Mesothelial cell of epicardium (in vitro differentiated cells): ENCODE measurements at regions not wholly inside any gene's neighbourhood (a gene's known extent, or its start where the extent isn't known, plus 50 kb on each side); places are given as distances from the start of the nearest gene placed in this dataset.

Experiments
- DNase-seq, 2 experiments: peaks; one replicate each; pipeline ENCODE4 v3.0.0; 2021; ENCODE audit warnings: low spot score in 2 of 2; ENCODE audit not compliant: unreplicated experiment in 2 of 2
- H3K27ac Mint-ChIP-seq: 2 replicates; pipeline ENCODE4 v1.8.0; 2021; ENCODE audit warnings: mixed read lengths
- H3K27me3 Mint-ChIP-seq: 2 replicates; pipeline ENCODE4 v1.8.0; 2021; ENCODE audit warnings: low read depth, mixed read lengths
- H3K36me3 Mint-ChIP-seq: 2 replicates; pipeline ENCODE4 v1.8.0; 2021; ENCODE audit warnings: mixed read lengths
- H3K4me1 Mint-ChIP-seq: 2 replicates; pipeline ENCODE4 v1.8.0; 2021; ENCODE audit warnings: mixed read lengths
- H3K4me3 Mint-ChIP-seq: 2 replicates; pipeline ENCODE4 v1.8.0; 2021; ENCODE audit warnings: mild to moderate bottlenecking, moderate library complexity, mixed read lengths
- H3K9me3 Mint-ChIP-seq: 2 replicates; pipeline ENCODE4 v1.8.0; 2021; ENCODE audit warnings: mixed read lengths
- TF ChIP-seq, protein P1 (sequence below): fragments of 200-600 bp; sonication (generic); IDR thresholded peaks from one replicate; pipeline ENCODE4 v1.5.0; 2021; ENCODE audit warnings: antibody characterized with exemption; ENCODE audit not compliant: unreplicated experiment

DNA sequence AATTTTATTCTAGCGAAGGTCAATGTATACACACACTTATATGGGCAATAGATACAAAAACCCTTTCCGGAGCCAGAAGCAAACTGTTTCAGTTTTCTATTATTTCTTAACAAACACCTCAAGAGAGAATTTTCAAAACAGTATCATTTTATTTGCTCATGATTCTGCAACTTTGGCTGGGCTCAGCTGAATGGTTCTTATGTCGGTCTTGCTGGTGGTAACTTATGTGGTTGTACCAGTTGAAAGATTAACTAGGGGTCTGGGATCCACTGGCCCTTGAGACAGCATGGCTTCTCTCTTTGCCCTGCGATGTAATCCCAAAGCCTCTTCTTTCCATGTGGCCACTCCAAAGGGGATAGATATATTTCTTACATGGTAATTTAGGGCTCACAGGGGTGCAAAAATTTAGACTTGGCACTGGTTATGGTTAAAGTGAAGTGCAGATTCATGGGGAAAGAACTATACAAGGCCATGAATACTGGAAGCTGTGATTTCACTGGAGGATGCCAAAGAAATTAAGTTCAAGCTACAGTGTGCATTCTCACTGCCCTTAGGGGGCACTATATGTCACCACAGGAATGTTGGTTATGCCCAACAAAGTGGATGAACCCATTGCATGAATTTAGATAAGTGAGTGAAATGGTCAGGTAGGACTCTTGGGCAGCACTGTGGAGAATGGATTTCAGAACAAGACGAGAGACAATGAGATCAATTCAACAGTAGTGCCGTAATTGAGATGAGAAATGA lies 94.3 kb upstream of the NAV3 start:
- DNase-seq, result no peak
- no peaks in the 10 kb centered on the region for H3K36me3 Mint-ChIP-seq
- TF ChIP-seq, protein P1, sequence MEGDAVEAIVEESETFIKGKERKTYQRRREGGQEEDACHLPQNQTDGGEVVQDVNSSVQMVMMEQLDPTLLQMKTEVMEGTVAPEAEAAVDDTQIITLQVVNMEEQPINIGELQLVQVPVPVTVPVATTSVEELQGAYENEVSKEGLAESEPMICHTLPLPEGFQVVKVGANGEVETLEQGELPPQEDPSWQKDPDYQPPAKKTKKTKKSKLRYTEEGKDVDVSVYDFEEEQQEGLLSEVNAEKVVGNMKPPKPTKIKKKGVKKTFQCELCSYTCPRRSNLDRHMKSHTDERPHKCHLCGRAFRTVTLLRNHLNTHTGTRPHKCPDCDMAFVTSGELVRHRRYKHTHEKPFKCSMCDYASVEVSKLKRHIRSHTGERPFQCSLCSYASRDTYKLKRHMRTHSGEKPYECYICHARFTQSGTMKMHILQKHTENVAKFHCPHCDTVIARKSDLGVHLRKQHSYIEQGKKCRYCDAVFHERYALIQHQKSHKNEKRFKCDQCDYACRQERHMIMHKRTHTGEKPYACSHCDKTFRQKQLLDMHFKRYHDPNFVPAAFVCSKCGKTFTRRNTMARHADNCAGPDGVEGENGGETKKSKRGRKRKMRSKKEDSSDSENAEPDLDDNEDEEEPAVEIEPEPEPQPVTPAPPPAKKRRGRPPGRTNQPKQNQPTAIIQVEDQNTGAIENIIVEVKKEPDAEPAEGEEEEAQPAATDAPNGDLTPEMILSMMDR, result no peak
- H3K9me3 Mint-ChIP-seq, result peaks cover 26% of the 10 kb centered on the region
- H3K4me1 Mint-ChIP-seq, result peaks cover 7% of the 10 kb centered on the region
- no peak overlapping the region for H3K4me3 Mint-ChIP-seq
- H3K27ac Mint-ChIP-seq, result no peak overlapping the region
- no peaks in the 10 kb centered on the region for H3K27me3 Mint-ChIP-seq

DNA sequence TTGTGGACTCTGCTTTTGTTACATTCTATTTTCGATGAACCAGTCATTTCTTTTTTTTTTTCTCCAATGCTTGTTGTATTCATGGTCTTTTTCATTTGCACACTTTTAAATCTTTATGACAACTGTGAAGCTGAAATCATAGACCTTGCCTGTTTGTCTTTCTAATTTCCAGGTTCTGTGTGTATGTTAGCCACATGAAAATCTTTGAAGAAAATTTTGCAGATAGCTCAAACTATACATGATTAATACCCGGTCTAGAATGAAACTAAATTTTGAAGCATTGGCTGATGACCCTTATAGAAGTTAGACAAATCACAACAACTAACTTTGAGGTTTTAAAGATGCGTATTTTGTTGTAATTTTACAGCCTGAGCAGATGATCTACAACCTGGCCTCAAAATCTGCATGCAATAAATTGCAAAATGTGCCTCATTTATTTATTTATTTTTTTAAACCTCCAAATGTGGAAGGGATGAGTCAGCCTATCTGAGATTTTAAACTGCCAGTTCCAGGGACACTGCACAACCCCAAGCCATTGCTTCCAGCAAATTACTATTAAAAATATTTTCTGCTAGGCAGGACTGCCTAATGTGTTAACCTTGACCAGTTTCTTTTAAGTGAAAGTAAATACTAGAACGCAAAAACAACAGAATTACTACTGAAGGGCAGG lies 96.3 kb upstream of the NAV3 start:
- Mint-ChIP-seq H3K27me3 (peaks cover 2% of the 10 kb centered on the region), H3K9me3 (peaks cover 26% of the 10 kb centered on the region), H3K36me3 (no peaks in the 10 kb centered on the region), H3K4me3 (no peak overlapping the region), H3K27ac (no peak overlapping the region), H3K4me1 (peaks cover 7% of the 10 kb centered on the region)
- no peak for DNase-seq
- TF ChIP-seq, protein P1, result no peak

DNA sequence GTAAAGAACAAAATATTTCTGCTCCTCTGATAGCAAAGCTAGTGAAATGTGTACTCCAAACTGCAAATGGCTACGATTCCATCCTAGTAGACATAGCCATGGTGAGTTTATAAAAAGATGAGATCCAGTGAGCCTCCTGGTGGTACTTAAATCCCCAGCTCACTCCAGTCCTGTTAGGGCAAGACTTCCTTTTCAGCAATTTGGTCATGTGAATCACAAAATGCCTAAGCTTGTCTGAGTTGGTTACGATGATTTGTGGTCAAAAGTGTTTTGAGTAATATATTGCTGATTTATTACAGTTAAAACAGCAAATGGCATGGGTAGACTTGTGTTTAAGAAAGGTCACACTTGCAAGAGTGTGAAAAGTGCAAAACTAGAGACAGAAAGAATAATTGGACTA lies 102.7 kb upstream of the NAV3 start:
- no peak for DNase-seq
- H3K4me3 Mint-ChIP-seq, result no peak overlapping the region
- peaks cover 3% of the 10 kb centered on the region for H3K9me3 Mint-ChIP-seq

DNA sequence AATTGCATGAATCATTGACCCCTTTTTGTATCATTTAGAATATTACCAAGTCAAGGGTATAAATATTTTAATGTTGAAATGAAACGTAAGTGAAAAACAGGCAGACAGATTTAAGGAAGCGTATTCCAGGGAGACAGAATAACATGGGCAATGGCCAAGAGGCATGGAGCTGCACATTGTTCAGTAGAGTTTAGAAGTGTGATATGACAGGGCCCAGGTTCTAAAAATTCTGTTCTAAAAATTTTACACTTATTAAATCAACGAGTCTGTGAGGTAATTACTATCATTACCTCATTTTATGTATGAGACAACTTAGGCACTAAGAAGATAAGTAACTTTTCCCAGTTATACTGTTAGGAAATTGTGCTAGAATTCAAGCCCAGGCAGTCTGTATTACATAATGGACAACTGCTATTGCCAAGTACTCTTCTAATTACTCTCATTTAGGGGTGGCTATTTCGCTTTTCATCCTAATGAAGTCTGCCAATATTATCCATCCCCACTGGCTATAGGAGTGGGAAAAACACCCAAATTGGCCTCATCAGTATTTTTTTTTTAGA lies 103.2 kb upstream of the NAV3 start:
- no peak overlapping the region for H3K4me3 Mint-ChIP-seq
- no peaks in the 10 kb centered on the region for H3K36me3 Mint-ChIP-seq
- H3K4me1 Mint-ChIP-seq, result peaks cover 20% of the 10 kb centered on the region
- TF ChIP-seq, protein P1, result no peak
- no peak overlapping the region for H3K27ac Mint-ChIP-seq
- peaks cover 4% of the 10 kb centered on the region for H3K27me3 Mint-ChIP-seq
- no peak for DNase-seq
- H3K9me3 Mint-ChIP-seq, result peaks cover 3% of the 10 kb centered on the region

More for the DNA sequence above, 102.7 kb upstream of the NAV3 start:
- TF ChIP-seq, protein P1, result no peak
- no peaks in the 10 kb centered on the region for H3K36me3 Mint-ChIP-seq
- H3K4me1 Mint-ChIP-seq, result peaks cover 16% of the 10 kb centered on the region
- H3K27ac Mint-ChIP-seq, result no peak overlapping the region
- peaks cover 4% of the 10 kb centered on the region for H3K27me3 Mint-ChIP-seq

DNA sequence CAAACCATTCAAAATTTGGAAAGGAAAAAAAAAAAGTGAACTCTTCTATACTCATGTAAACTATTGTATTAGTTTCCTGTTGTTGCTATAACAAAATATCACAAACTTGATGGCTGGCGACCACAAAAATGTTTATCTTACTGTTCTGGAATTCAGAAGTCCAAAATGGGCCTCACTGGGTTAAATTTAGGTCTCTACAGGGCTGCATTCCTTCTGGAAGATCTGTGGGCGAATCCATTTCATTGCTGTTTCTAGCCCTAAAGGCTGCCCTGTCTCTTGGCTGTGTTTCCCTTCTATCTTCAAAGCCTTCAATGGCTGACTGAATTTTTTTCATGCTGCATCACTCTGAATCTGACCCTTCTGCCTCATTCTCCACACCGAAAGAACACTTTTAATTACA lies 105.1 kb upstream of the NAV3 start:
- no peak overlapping the region for H3K4me3 Mint-ChIP-seq
- DNase-seq, result no peak
- H3K27me3 Mint-ChIP-seq, result peaks cover 4% of the 10 kb centered on the region
- no peaks in the 10 kb centered on the region for H3K36me3 Mint-ChIP-seq
- peaks cover 32% of the 10 kb centered on the region for H3K4me1 Mint-ChIP-seq
- TF ChIP-seq, protein P1, result no peak
- H3K27ac Mint-ChIP-seq, result peak overlapping the region; percentile 44
- peaks cover 3% of the 10 kb centered on the region for H3K9me3 Mint-ChIP-seq
